Ishikawa (cell line): ENCODE measurements at regions not wholly inside any gene's neighbourhood (a gene's known extent, or its start where the extent isn't known, plus 50 kb on each side); places are given as distances from the start of the nearest gene placed in this dataset.

Source experiments
- CEBPB ChIP-seq: IDR thresholded peaks from 2 replicates; pipeline ENCODE4 v1.6.1; 2012
- CREB1 ChIP-seq: IDR thresholded peaks from 2 replicates; pipeline ENCODE4 v1.6.1; 2012; ENCODE audit warnings: low read depth
- EGR1 ChIP-seq: IDR thresholded peaks from 2 replicates; pipeline ENCODE4 v1.6.1; 2012
- EP300 ChIP-seq: IDR thresholded peaks from 2 replicates; pipeline ENCODE4 v1.6.1; 2012; ENCODE audit warnings: borderline replicate concordance
- FOXM1 ChIP-seq: IDR thresholded peaks from 2 replicates; pipeline ENCODE4 v1.6.1; 2012; ENCODE audit warnings: low read depth, borderline replicate concordance
- NFIC ChIP-seq: IDR thresholded peaks from 2 replicates; pipeline ENCODE4 v1.6.1; 2012
- RAD21 ChIP-seq: IDR thresholded peaks from 2 replicates; pipeline ENCODE4 v1.6.1; 2012; ENCODE audit warnings: low read depth
- REST ChIP-seq: IDR thresholded peaks from 2 replicates; pipeline ENCODE4 v1.6.1; 2012; ENCODE audit warnings: low read depth, mild to moderate bottlenecking
- TCF12 ChIP-seq: IDR thresholded peaks from 2 replicates; pipeline ENCODE4 v1.6.1; 2012; ENCODE audit warnings: low read depth
- TEAD4 ChIP-seq: IDR thresholded peaks from 2 replicates; pipeline ENCODE4 v1.6.1; 2012
- YY1 ChIP-seq: IDR thresholded peaks from 2 replicates; pipeline ENCODE4 v1.6.1; 2012; ENCODE audit warnings: low read depth
- ZBTB7A ChIP-seq: IDR thresholded peaks from 2 replicates; pipeline ENCODE4 v1.6.1; 2012; ENCODE audit warnings: low read depth
- TF ChIP-seq, protein P1 (sequence below): IDR thresholded peaks from 2 replicates; pipeline ENCODE4 v1.6.1; 2012
- TF ChIP-seq, protein P2 (sequence below): IDR thresholded peaks from 2 replicates; pipeline ENCODE4 v1.6.1; 2012

DNA sequence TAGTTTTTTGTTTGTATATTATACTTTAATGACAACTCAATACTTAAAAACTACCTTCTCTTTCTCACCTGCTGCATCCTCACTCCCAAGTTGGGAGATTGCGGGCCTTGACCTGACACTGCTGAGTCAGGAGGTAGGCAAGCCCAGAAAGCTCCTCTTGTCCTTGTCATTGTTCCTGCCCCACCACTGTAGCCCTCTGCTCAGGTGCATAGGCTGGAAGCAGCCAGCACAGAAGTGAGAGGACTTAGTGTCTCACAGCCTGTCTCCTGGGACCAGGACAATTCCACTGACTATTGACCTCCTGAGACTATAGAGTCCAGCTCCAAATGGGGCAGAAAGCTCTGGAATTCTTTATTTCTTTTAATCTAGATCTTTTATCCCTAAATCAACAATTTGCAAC is 123.5 kb upstream of the NDP start:
- TF ChIP-seq, protein P1, sequence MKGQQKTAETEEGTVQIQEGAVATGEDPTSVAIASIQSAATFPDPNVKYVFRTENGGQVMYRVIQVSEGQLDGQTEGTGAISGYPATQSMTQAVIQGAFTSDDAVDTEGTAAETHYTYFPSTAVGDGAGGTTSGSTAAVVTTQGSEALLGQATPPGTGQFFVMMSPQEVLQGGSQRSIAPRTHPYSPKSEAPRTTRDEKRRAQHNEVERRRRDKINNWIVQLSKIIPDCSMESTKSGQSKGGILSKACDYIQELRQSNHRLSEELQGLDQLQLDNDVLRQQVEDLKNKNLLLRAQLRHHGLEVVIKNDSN = no peak
- TF ChIP-seq TEAD4 (no peak), CEBPB (no peak), YY1 (no peak), CREB1 (no peak), REST (no peak)

DNA sequence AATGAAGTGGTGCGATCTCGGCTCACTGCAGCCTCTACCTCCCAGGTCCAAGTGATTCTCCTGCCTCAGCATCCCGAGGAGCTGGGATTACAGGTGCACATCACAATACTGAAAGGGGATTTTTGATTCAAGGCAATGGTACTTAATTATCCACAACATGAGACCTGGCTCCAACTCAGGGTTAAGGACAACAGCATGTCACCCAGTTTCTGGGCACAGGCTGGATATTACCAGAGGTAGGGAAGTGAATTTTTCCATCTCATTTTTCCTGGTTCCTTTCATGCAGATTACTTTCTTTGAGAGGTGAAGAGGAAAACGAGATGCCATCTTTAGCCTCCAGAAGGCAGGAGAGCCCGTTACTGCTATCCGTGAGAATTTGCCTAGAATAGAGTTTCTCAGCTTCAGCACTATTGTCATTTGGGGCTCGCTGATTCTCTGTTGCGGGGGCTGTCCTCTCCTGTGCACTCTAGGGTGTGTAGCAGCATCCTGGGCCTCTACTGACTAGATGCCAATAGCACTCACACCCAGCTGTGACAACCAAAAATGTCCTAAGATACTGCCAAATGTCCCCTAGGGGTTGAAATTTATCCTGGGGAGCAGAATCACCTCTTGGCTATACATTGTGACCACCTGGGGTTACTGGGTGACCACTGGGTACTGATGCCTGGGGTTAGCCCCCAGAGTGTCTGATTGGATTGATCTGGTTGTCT is 121.8 kb upstream of the NDP start:
- TF ChIP-seq TEAD4 = no peak
- TF ChIP-seq NFIC = no peak
- TF ChIP-seq EGR1 = no peak
- no peak for TF ChIP-seq TCF12
- no peak for TF ChIP-seq YY1
- no peak for TF ChIP-seq RAD21
- TF ChIP-seq ZBTB7A = no peak
- no peak for TF ChIP-seq FOXM1

DNA sequence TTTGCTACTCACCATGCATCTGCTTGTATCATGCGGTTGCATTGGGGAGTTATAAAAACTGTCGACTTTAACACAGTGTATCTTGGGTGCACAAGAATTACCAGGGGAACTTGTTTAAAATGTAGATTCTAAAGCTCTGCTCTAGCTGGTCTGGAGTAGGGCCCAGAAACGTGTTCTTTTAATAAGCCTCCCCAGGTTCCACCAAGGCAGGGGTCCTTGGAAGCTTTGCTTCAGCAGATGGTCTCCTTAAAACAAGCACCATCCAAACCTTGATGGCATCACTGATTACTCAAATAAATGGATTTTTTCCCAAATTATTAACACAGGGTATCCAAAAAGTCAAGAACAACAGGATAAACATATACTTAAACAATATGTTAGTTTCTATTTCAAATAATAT is 120.2 kb upstream of the NDP start:
- TF ChIP-seq, protein P2, sequence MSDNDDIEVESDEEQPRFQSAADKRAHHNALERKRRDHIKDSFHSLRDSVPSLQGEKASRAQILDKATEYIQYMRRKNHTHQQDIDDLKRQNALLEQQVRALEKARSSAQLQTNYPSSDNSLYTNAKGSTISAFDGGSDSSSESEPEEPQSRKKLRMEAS = no peak
- no peak for TF ChIP-seq EGR1
- TF ChIP-seq CEBPB = no peak
- TF ChIP-seq TCF12 = no peak
- TF ChIP-seq, protein P1 = no peak
- no peak for TF ChIP-seq CREB1
- TF ChIP-seq EP300 = no peak

DNA sequence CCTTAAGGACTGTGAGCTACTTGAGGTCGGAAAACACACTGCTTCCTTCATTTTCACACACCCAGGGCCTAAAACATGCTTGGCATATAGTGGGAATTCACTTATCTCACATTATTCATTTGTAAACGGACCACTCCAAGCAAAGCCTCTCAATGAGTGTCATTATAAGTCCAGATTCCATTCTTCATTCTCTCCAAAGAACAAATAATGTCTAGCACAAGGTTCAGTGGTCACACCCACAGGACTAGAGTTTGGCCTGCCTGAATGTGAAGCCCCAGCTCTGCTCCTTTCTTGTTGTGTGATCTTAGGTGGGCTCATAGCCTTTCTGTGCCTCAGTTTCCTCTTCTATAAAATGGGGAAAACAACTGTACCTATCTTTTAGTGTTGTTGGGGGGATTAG is 119.6 kb upstream of the NDP start:
- no peak for TF ChIP-seq CEBPB

DNA sequence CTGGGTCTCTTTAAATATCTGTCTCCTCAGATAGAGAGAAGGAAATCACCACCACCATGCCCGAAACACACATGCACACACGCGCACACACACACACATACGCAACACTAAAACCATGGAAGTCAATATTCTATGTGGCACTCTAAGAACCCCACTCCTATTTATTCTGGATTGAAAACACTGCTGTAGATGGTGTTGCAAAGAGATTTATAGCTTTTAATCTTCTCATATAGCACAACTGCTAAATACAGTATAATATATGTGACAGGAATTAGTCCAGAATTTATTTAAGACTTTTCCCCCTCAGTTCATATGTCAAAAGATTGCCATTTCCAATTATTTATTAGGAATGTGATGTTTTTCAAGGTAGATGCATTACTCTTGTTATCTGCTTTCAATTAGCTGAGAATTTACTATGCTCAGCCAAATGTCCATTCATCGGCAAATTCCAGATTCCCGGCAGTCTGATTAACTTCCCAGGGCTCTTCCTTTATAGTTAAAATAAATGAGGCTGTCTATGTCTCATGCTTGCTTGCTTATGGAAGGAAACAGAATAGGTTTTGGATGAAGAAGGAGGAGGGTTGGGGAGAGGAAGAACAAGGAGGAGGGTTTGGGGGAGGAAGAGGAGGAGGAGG is 115.4 kb upstream of the NDP start:
- TF ChIP-seq EGR1 (no peak), YY1 (no peak), RAD21 (no peak), REST (no peak), EP300 (no peak), CEBPB (no peak)
- TF ChIP-seq, protein P1 = no peak

- TF ChIP-seq YY1 (no peak), FOXM1 (no peak)
These were observed 112.0 kb upstream of the NDP start for GRCh38 chrX:44085209-44085608.

DNA sequence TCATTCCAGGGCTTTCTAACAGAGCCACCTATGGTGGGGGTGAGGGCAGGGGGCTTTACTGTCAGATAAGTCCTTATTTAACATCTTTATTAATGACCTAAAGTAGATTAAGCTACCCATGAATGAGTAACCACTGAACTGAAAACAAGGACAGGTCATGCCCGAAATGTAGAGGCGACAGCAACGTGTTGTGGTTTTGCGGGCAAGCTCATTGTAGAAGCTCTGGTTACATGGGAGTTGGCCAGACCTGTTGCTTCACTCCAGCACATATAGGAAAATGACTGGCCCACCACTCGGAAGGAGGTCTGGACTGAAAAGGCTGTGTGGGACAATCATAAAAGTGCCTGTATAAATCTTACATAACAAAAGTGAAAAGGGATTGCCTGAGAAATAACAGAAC is 109.6 kb upstream of the NDP start:
- TF ChIP-seq, protein P2 = no peak
- TF ChIP-seq ZBTB7A (no peak), EP300 (no peak), EGR1 (no peak), CREB1 (no peak), CEBPB (no peak), TCF12 (no peak)
